HL-60/S4 treated with retinoic acid at 250 ng/mL for 4 days and 3 days (cell line): ENCODE measurements at regions not wholly inside any gene's neighbourhood (a gene's known extent, or its start where the extent isn't known, plus 50 kb on each side); places are given as distances from the start of the nearest gene placed in this dataset.

Experiments used
- in situ Hi-C: fragments of 300-500 bp; cut with MboI; formaldehyde crosslinking; loops from 2 replicates; pipeline ENCODE4 v1.7.0; 2022; ENCODE audit warnings: low sequenced_read_pairs

DNA sequence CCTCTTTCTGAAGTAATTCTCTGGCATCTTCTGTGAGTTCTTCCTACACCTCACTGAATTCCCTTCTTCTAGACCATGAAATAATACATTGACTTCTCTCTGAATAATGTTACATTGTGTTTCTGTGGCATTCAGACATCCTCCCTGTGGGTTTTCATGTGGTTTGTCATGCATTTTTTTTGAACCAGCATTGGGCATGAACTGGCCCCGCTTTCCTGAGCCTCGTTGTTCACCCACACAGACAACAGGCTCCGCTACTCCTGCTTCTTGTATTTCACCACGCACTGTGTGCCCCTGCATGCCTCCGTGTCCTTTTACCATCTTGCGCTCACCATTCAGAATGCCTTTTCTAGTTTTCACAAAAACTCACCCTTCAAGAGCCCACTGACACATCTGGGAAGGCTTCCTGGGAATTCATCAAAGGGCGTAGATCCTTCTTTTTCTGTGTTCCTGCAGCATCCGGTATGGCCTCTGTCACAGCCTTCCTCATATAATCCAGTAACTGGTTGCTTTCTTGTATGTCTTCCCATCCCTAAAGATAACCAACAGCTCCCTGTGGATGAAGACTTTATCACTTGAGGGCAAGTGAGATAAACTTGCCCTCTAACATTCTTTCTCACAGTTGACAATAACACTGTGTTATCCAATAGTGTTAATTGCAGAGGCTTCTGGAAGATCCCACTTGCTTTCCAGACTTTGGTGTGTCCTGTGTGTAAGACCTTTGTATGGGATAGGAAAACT lies 51.5 kb upstream of the ADAMTSL1 start:
- in situ Hi-C loops = no loop called here

DNA sequence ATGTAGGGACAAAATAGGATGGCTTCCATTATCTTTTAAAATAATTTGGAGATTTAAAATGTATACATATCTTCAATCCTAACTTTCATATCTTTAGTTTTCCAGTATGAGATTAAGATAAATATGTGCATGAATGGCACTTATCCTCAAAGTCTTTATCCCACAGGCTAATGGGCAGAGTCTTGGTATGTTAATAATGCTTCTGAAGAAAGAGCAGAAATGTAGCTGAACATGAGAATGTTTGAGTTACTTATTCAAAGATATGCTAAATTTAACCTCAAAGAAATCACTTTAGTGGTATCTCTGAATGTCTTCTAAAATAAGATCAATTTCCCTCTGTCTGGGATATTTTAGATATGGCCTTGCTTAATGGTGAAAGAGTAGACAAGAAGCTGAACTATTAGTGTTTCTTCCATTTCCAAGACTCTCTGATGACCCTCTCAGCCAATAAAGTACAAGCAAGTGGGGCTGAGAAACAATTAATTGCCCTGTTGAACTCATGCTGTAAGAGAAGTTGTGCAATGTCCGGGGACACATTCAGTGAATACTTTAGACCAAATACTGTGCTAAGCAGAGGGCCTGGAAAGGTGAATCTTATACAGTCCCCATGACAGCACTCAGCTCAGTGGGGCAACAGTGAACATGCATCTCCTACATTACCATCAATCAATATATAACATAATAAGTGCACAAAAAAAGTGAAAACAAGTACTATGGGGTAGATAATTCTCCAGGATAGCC lies 50.0 kb upstream of the ADAMTSL1 start:
- in situ Hi-C loops = no loop called here
